CD14-positive monocyte (primary cell): ENCODE measurements at regions not wholly inside any gene's neighbourhood (a gene's known extent, or its start where the extent isn't known, plus 50 kb on each side); places are given as distances from the start of the nearest gene placed in this dataset.

Experiments
- DNase-seq, 3 donors: peaks; one replicate each; pipeline ENCODE4 v3.0.0-alpha.2; 2011 to 2022
- H2AFZ ChIP-seq: 2 replicates; pipeline ENCODE4 v1.6.0; 2012; ENCODE audit warnings: mild to moderate bottlenecking, low read depth, low read length, inconsistent platforms; ENCODE audit not compliant: insufficient read depth, poor library complexity, severe bottlenecking
- H3K27ac ChIP-seq, 2 donors: 1 replicate in 1 of 2; 2 replicates in 1 of 2; pipeline ENCODE4 v1.5.1; 2012 to 2013; ENCODE audit warnings: low read length in 2 of 2, control low read depth in 1 of 2, inconsistent platforms in 1 of 2, low read depth in 1 of 2, mild to moderate bottlenecking in 1 of 2
- H3K27me3 ChIP-seq, 2 donors: one replicate each; pipeline versions ENCODE4 v1.6.0 to v1.6.1; 2011 to 2013; ENCODE audit warnings: low read length in 2 of 2; ENCODE audit not compliant: control insufficient read depth in 2 of 2, insufficient read depth in 2 of 2
- H3K36me3 ChIP-seq, 2 donors: replicated peaks in 1 of 2; 1 replicate in 1 of 2; 2 replicates in 1 of 2; pipeline versions ENCODE4 v1.5.1 to v1.6.1; 2012 to 2013; ENCODE audit warnings: low read length in 2 of 2, control low read depth in 1 of 2, inconsistent platforms in 1 of 2, mild to moderate bottlenecking in 1 of 2; ENCODE audit not compliant: insufficient read depth in 2 of 2, control insufficient read depth in 1 of 2
- H3K4me1 ChIP-seq, 2 donors: 1 replicate in 1 of 2; 2 replicates in 1 of 2; pipeline versions ENCODE4 v1.5.1 to v1.6.1; 2012 to 2013; ENCODE audit warnings: low read length in 2 of 2, control low read depth in 1 of 2, inconsistent platforms in 1 of 2, mild to moderate bottlenecking in 1 of 2, moderate library complexity in 1 of 2; ENCODE audit not compliant: insufficient read depth in 2 of 2, control insufficient read depth in 1 of 2
- H3K4me2 ChIP-seq: replicated peaks from 2 replicates; pipeline ENCODE3; 2012; ENCODE audit warnings: low read length, moderate library complexity, mild to moderate bottlenecking; ENCODE audit not compliant: poor library complexity, severe bottlenecking; ENCODE audit errors: extremely low read depth
- H3K4me3 ChIP-seq, 3 experiments: fragments of 200-600 bp in 1 of 3; sonication (generic) in 1 of 3; replicated peaks in 1 of 3; 1 replicate in 2 of 3; 2 replicates in 1 of 3; pipeline ENCODE4 v1.5.1; 2011 to 2013; ENCODE audit warnings: low read length in 3 of 3, mild to moderate bottlenecking in 3 of 3, control low read depth in 2 of 3, low read depth in 2 of 3, inconsistent platforms in 1 of 3, moderate library complexity in 1 of 3
- H3K79me2 ChIP-seq: 2 replicates; pipeline ENCODE4 v1.6.0; 2012; ENCODE audit warnings: mild to moderate bottlenecking, control low read depth, inconsistent platforms, low read length, moderate library complexity; ENCODE audit not compliant: insufficient read depth
- H3K9ac ChIP-seq: 2 replicates; pipeline ENCODE4 v1.6.0; 2017; ENCODE audit warnings: low read length, mild to moderate bottlenecking; ENCODE audit not compliant: insufficient read depth, poor library complexity, severe bottlenecking
- H3K9me3 ChIP-seq, 2 donors: replicated peaks in 1 of 2; 1 replicate in 1 of 2; 2 replicates in 1 of 2; pipeline versions ENCODE4 v1.5.1 to v1.6.1; 2012 to 2013; ENCODE audit warnings: low read length in 2 of 2, control low read depth in 1 of 2; ENCODE audit not compliant: control insufficient read depth in 1 of 2, insufficient read depth in 1 of 2
- H4K20me1 ChIP-seq: 2 replicates; pipeline ENCODE4 v1.6.0; 2012; ENCODE audit warnings: mild to moderate bottlenecking, low read length, control low read depth, moderate library complexity; ENCODE audit not compliant: insufficient read depth
- H3K27ac Mint-ChIP-seq, 7 donors: one replicate each; pipeline ENCODE4 v1.8.0; 2020; ENCODE audit warnings: mild to moderate bottlenecking in 7 of 7, mixed read lengths in 7 of 7, moderate library complexity in 6 of 7, inconsistent platforms in 2 of 7
- H3K27me3 Mint-ChIP-seq, 3 donors: one replicate each; pipeline ENCODE4 v1.8.0; 2021 to 2022; ENCODE audit warnings: low read depth in 3 of 3, mild to moderate bottlenecking in 3 of 3, mixed read lengths in 3 of 3, moderate library complexity in 3 of 3, inconsistent platforms in 1 of 3
- H3K36me3 Mint-ChIP-seq, 2 donors: one replicate each; pipeline ENCODE4 v1.8.0; 2020; ENCODE audit warnings: mixed read lengths in 2 of 2, inconsistent platforms in 1 of 2, mild to moderate bottlenecking in 1 of 2
- H3K4me1 Mint-ChIP-seq: one replicate; pipeline ENCODE4 v1.8.0; 2020; ENCODE audit warnings: mild to moderate bottlenecking, mixed read lengths
- H3K4me3 Mint-ChIP-seq, 2 donors: one replicate each; pipeline ENCODE4 v1.8.0; 2020; ENCODE audit warnings: mild to moderate bottlenecking in 2 of 2, mixed read lengths in 2 of 2, moderate library complexity in 1 of 2
- H3K9me3 Mint-ChIP-seq, 7 donors: one replicate each; pipeline ENCODE4 v1.8.0; 2020 to 2022; ENCODE audit warnings: mixed read lengths in 7 of 7, mild to moderate bottlenecking in 6 of 7, moderate library complexity in 6 of 7, inconsistent platforms in 2 of 7
- CTCF ChIP-seq: fragments of 200-600 bp; IDR thresholded peaks from one replicate; pipeline ENCODE4 v1.8.0; 2022; ENCODE audit warnings: antibody characterized with exemption, mild to moderate bottlenecking
- WGBS: methylation state at CpG from one replicate; pipeline ENCODE4 v1.1.5; 2013; ENCODE audit warnings: missing lambda C conversion rate; ENCODE audit not compliant: insufficient coverage; 5-methylcytosine and 5-hydroxymethylcytosine counted together
- intact Hi-C, 2 donors: fragments of 100-400 bp; cut with micrococcal nuclease; formaldehyde crosslinking; loops; one replicate each; pipeline versions ENCODE4 v1.15.0 to v1.15.1; 2023

- H3K79me2 ChIP-seq, result no peaks in the 10 kb centered on the region
- peaks cover 11% of the 10 kb centered on the region for H3K4me1 Mint-ChIP-seq
- no peak overlapping the region for H3K4me3 Mint-ChIP-seq
- no peak overlapping the region for H3K9ac ChIP-seq
- peaks cover 6% of the 10 kb centered on the region in 2 donors for H3K4me1 ChIP-seq
- no peak overlapping the region for H3K4me2 ChIP-seq
- intact Hi-C loops, result no loop called here
- H3K9me3 ChIP-seq, result peaks cover 0 to 3% of the 10 kb centered on the region in 2 donors
- H4K20me1 ChIP-seq, result no peaks in the 10 kb centered on the region
- WGBS, result 100% methylated on average over 1 of the region's 3 CpGs
- no peak for DNase-seq
- no peak for TF ChIP-seq CTCF
- H3K36me3 Mint-ChIP-seq, result no peaks in the 10 kb centered on the region
- H3K27ac Mint-ChIP-seq, result no peak overlapping the region
- H3K4me3 ChIP-seq, result no peak overlapping the region
- H3K36me3 ChIP-seq, result no peaks in the 10 kb centered on the region
- peaks cover 0 to 12% (median 1%) of the 10 kb centered on the region in 7 donors for H3K9me3 Mint-ChIP-seq
- H3K27ac ChIP-seq, result no peak overlapping the region
- H3K27me3 ChIP-seq, result no peaks in the 10 kb centered on the region
- no peaks in the 10 kb centered on the region for H3K27me3 Mint-ChIP-seq
- H2AFZ ChIP-seq, result no peak overlapping the region
These were observed 285.3 kb upstream of the GADL1 start for GRCh38 chr3:31179768-31180167.

GRCh38 chr3:31180274-31180673 lies 285.8 kb upstream of the GADL1 start:
- Mint-ChIP-seq H3K4me3 (no peak overlapping the region), H3K4me1 (peaks cover 11% of the 10 kb centered on the region), H3K27ac (no peak overlapping the region), H3K9me3 (peaks cover 0 to 12% (median 1%) of the 10 kb centered on the region in 7 donors), H3K27me3 (no peaks in the 10 kb centered on the region), H3K36me3 (no peaks in the 10 kb centered on the region)
- no peak overlapping the region for H3K9ac ChIP-seq
- no peak overlapping the region for H3K27ac ChIP-seq
- H3K4me3 ChIP-seq, result no peak overlapping the region
- TF ChIP-seq CTCF, result no peak
- no peaks in the 10 kb centered on the region for H3K79me2 ChIP-seq
- WGBS, result 100% methylated on average over 1 of the region's 1 CpG
- no peak overlapping the region for H2AFZ ChIP-seq
- no peaks in the 10 kb centered on the region for H3K27me3 ChIP-seq
- peaks cover 6% of the 10 kb centered on the region in 2 donors for H3K4me1 ChIP-seq
- H4K20me1 ChIP-seq, result no peaks in the 10 kb centered on the region
- intact Hi-C loops, result no loop called here
- no peak overlapping the region for H3K4me2 ChIP-seq
- DNase-seq, result no peak
- peaks cover 0 to 3% of the 10 kb centered on the region in 2 donors for H3K9me3 ChIP-seq
- no peaks in the 10 kb centered on the region for H3K36me3 ChIP-seq
